ENCODE measurements at regions not wholly inside any gene's neighbourhood (a gene's known extent, or its start where the extent isn't known, plus 50 kb on each side); places are given as distances from the start of the nearest gene placed in this dataset.

DNA sequence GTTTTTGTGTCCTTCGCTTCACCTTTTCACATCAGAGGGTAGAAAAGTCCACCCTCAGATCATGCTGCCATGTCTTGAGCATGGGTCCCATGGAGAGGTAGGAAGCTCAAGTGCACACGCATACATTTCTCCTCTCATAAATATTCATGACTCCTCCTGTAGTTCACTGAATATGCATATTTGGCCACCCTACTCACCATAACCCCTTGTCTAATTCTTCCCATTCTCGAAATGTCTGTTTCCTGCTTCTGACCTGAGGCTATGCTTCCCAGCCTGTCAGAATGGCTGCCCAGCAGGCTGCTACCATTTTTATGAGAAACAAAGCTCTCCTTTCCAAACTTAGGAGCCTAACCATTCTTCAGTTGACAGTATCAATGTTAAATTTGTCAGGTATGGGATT, 86.5 kb downstream of the ADRA2C start:
- no peak for DNase-seq

DNA sequence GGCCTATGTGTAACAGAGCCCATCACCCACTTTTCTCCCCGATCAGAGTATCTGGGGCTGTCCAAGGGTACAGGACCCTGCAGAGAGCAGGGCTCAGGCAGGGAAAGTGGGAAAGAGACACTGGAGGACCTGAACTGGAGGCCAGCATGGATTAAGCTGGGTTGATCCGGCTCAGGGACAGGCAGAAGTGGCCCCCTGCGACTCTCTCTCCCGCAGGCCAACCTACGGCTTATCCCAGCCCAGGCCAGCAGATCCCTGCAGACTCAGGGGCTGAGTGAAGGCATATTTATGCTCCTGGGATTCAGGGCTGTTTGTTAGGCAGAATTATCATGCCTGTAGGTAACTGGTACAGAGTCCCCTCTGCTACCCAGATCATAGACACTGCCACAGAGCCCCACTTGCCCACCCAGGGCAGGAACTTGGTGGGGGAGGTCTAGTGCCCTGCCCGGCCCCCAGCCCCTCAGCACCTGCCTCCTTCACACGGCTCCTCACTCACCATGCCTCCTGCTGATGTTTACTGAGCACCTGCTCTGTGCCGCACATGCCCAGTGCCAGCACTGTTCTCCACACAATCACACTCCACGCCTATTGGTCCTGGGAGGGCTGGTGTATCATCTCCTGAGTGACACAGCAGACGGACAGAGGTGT, 87.3 kb downstream of the ADRA2C start:
- DNase-seq: no peak

DNA sequence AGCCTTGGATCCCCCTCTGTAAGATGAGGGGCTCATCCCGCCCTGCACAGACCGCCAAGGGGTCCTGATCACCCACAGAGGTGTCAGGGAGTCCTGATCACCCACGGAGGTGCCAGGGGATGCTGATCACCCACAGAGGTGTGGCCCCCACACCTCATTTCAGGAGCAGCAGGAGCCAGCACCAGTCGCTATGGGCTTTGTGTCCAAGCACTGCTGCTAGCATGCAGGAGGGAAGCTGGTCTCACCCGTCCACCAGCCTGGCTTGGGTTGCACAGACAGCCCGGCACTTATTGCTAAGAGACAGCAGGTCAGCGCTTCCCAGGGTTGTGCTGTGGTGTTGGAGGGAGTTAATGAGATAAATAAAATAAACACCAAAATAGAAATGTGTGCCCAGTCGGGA, 88.5 kb downstream of the ADRA2C start:
- no peak for DNase-seq

DNA sequence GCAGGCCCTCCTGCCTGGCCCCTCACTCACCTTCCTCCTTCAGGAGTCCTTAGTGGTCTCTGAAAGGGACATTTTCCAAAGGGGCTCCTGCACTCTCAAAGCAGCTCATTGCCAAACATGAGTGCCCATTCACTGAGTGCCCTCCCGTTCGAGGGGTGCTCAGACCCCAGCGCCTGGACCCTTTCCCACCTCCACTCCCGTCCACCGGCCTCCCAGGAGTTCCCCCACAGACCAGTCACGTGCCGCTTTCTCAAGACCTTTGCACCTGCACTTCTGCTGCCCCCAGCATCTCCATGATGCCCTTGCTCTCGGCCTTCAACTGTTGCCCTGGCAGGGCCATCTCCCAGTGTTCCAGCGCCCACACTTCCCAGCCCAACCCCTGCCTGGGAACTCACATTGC, 89.5 kb downstream of the ADRA2C start:
- DNase-seq: no peak

DNA sequence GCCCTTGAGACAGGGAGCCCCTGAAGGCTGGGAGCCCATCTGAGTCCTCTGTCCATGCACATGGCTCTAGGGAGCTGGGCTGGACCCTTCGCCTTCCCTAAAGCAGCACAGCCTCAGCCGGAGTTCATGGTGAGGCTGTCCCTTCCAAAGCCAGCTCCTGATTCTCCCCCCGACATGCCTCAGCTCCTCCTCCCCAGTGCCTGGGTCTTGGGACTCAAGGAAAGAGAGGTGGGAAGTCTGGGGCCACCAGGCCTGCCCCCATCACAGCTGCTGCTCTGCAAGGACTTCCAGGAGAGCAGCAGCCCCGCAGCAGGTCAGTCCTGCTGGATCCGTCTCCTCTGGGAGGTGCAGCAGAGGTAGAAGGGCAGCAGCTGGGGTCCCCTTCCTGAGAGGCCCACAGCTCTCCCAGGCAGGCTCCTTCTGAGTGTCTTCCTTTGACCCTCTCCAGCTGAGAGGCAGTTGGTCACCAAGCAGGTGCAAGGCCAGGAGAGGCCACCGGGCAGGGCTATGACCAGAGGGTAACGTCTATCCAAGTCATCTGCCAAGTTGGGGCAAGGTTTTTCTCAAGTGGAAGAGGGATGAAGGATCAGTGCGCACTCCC, 90.5 kb downstream of the ADRA2C start:
- DNase-seq: no peak

DNA sequence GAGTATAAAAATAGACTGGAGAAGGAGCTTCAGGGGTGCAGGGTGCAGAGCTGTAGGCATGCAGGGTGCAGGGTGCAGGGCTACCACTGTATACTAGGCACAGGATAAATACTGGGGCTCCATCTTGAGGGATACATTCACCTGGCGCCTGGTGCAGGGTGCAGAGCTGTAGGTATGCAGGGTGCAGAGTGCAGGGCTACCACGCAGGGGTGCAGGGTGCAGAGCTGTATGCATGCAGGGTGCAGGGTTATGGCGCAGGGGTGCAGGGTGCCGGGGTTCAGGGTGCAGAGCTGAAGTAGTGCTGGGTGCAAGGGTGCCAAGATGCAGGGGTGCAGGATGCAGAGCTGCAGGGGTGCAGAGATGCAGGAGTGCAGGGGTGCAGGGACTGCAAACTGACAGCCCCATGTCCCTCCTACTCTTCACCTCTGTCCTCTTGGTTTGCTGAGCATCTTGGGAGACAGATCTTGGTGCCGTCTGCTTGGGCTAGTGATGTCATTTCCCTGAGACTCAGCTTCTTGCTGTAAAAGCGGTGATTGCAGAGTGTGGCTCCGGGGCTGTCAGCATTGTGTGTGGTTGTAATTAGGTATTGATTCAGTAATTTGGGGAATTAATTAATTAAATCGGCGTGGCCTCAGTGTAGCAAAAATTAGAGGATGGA, 91.2 kb downstream of the ADRA2C start:
- DNase-seq: no peak

DNA sequence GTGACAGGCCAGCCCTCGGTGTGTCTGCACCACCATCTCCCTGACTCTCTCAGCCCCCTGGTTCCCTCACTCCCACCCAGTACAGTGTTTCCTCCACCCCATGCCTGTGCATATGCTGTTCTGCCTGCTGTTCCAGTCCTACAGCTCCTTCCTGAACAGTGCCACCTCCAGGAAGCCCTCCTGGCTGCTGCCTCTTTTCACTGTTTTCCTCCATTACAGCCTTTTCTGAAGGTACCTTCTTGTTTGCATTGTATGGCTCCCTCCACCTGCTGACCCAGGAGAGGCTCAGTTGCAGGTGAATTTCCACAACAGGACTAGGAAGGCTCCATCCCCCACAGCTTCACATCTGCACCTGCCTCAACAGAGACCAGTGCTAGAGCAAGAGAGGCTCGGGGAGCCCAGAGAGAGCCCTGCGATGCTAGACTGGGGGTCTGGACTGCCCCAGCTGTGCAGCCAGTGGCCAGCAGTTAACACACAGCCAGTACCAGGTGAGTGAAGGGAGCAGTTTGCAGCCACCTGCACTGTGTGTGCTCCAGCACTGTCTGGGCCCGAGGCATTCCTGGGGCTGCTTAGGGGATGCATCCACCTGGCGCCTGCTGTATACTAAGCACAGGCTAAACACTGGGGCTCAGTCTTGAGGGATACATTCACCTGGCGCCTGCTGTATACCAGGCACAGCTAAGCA, 92.0 kb downstream of the ADRA2C start:
- no peak for DNase-seq

DNA sequence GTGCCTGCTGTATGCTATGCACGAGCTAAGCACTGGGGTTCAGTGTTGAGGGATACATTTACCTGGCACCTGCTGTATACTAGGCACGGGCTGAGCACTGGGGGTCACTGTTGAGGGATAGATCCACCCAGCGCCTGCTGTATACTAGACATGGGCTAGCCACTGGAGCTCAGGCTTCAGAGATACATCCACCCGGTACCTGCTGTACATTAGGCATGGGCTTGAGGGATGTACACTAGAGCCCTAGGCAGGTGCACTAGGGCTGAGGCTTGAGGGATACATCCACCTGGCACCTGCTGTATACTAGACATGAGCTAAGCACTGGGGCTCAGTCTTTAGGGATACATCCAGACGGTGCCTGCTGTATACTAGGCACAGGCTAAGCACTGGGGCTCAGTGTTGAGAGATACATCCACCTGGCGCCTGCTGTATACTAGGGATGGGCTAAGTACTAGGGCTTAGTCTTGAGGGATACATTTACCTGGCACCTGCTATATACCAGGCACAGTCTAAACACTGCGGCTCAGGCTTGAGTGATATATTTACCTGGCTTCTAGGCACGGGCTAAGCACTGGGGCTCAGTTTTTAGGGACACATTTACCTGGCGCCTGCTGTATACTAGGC, 92.7 kb downstream of the ADRA2C start:
- no peak for DNase-seq

DNA sequence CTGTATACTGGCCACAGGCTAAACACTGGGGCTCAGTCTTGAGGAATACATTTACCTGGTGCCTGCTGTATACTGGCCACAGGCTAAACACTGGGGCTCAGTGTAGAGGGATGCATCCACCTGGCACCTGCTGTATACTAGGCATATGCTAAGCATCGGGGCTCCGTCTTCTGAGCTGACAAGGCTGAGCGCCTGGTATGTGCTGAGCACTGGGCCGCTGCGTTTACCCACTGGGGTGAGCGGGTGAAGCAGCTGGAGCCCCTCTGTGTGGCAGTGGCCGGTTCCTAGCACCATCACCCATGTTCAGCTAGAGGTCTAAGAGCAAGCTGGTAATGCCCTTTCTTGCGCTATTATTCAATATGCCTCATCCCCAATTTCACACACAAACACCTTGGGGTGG, 93.4 kb downstream of the ADRA2C start:
- DNase-seq: no peak

DNA sequence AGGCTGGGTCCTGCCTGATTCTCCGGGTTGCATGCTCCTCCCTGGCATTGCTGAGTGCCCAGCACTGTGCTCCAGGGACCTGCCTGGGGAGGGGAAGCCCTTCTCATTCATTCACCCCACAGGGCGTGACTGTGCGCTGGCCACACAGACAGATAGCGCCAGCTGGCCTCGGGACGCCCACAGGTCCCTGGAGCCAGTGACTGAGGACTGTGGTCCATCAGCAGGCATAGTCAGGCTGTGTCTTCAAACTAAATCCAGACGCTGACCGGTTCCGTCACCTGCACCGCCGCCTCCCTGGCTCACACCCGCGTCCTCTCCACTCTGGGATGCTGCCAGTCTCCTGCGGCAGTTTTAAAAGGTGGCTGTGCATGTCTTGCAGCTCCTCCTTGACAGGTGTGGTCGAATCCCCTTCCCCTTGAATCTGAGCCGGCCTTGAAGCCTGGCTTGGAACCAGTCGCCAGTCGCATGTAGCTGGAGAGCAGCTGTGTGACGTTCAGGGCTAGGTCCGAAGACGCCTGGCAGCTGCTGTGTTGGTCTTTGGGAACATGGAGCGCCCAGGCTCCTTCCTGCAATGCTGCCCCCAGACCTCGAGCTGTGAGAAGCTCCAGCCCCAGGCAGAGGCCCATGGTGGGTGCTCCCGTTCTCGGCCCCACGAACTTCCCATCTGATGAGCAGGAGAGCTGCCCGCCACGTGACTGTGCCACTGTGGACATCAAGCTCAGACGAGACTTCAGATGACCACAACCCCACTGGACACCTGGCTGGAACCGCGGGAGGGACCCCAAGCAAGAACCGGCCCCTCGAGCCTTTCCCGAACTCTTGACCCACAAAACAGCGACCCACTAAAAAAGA, 94.1 kb downstream of the ADRA2C start:
- no peak for DNase-seq

DNA sequence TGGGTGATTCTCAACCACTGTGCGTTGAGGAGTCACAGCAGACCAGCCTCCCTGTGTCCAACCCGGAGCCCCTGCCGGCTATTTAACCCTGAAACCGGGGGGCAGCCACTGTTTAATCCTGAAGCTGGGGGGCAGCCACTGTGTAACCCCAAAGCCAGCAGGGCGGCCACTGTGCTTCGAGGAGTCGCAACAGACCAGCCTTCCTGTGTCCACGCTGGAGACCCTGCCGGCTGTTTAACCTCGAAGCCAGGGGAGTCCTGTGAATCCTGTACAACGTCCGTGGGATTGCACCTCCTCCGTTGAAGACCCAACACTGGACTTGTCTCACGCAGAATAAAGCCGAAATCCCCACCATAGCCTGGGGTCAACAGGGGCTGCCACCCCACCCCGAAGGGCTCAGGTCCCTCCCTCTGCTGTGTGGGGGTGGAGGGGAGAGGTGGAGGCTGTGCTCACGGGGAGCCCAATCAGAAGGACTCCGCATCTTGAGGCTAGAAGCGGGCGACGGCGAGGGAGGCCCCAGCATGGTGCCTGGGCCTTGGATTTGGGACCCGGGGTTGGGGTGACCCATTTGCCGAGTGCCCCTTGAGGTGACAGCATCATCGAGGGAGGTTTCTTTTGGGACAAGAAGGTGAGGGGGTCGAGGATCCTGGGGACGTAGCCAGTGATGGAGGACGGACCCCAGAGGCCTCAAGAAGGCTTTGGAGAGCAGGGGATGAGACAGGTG, 94.9 kb downstream of the ADRA2C start:
- no peak for DNase-seq

DNA sequence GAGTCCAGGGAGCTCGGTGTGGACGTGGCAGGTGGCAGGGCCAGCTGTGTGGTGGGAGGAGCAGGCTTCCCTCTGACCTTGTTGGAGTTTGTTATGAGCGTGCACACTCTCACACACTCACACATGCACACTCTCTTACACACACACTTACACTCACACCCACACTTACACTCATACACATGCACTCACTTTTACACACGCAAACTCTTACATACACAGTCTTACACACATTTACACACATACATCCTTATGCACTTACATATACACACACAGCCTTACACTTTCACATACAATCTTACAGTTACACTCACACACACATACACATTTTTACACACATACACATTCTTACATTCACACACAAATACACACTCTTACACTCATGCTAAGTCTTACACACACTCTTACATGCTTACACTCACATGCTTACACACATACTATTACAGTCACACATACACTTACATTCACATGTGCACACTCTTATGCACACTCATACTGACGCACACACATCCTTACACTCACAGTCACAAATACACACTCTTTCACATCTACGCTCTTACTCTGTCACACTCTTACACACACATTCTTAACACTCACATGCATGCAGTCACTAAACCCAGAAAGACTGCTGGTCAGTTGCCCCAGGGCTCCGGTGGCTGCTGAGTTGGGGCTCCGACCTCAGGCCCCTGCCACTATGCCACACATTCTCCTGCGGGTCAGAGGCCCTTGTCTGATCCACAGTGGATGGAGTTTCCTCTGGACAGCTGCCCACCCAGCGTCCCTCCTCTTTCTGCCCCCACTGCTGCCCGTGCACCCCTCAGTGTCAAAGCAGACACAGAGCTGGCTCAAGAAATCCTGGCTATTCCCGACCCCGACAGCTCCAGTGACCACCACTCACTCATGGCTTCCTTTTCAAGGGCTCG, 95.8 kb downstream of the ADRA2C start:
- no peak for DNase-seq

DNA sequence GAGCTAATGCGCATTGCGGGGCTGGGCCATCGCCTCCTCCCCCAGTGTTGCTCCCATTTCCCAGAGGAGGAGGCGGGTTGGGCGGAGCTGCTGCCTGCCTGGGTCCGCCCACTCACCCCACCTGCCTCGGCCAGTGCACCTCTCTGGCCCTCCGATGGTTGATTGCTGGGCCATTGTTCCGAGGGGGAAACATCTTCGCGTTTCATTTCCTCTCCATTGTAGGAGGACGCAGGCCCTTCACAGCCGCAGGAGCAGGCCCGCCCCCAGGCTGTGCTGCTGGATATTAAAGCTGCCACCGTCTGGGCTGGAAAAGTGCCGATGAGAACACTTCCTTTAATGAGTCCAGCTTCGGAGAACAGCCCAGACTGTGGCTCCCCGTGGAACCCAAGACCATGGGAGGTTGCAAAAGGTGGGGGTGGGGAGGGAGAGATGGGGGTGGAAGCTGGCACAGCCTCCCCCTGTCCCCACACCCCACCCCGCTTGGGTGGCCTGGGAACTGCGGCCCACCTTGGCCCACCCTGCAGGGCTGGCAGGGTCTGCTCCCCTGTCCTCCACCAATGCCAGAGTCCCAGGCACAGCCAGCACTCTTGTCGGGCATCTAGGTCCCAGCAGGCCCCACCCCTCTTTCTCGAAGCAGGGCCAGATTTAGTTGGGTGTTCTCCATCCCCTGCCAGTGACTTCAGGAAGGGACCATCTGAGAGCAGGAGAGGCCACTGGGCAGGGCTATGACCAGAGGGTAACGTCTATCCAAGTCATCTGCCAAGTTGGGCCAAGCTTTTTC, 96.6 kb downstream of the ADRA2C start:
- DNase-seq: no peak

DNA sequence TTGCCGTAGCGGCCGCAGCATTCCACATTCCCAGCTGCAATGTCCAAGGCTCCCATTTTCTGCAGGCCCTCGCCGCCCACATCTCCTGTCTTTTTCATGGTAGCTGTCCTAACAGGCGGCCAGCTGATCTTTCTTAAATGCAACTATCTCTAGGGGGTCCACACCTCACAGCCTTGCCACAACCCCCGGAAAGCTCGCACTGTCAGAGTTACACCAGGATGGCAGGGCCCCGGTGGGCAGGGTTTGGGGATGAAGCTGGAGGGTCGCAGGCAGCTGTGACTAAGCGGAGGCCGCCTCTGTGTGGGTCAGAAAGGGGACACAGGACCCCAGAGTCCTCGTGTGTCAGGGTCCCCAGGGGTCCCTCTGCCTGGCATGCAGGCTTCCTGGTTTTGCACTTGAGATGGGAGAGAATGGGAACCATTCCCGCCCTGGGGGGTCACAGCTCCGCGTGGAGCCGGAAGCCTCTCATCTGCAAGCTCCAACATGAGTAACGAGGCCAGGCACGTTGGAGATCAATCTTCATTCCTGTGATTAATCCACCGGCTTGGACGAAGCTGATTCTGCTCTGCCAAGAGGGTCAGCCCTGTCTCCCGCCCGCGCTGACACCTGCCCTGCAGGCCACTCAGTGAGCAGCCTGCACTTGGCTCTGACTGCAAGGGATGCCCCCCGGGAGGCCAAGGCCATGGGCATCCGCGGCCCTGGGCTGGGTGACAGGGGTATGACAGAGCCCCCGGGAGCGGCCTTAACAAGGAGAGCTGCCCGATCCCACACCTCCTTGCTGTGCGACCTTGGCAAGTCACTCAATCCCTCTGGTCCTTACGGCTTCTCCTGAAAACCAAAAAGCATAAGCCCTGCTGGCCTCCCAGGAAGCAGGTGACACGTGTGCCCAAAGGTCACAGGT, 97.9 kb downstream of the ADRA2C start:
- no peak for DNase-seq

DNA sequence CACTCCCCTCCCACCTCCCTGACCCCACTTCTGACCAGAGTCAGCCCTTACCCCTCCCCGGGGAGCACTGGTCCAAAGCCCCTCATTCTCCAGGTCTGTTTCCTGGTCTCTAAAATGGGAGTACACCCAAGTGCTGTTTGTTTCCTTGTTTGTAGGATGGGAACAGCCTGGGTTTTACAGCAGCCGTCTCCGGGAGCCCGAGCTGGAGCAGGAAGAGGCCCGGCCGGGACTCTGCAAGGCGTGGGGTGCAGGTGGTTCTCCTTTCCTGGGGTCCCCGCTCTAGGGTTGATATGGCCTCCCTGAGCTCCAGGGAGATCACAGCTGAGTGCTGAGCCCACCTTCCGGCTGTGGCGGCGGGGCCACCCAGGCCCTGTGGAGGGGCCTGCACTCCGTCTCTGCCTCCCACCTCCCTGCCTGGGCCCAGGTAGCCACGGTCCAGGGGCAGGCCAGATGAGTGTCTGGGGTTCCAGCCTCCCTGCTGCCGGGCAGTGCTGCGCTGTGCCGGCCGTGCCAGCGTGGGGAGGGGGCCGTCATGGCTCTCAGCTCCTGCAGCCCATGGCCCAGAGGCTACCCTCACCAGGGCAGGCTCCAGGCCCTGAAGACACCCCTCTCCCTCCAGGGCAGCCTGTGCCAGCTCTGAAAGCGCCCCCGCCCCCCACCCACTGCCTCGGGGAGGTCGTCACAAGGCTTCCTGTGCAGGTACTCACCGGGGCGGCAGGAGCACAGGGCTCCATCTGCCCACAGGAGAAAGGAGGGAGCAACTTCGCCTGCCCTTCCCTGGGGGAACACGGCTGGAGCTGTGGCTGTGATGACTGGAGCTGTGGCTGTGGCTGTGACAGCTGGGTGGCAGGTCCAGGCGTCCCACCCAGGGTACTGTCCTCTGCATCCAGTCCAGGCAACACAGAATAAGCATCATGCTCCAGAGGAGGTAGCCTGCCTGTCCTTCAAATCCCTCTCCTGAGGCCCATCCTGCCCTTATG, 98.8 kb downstream of the ADRA2C start:
- no peak for DNase-seq

DNA sequence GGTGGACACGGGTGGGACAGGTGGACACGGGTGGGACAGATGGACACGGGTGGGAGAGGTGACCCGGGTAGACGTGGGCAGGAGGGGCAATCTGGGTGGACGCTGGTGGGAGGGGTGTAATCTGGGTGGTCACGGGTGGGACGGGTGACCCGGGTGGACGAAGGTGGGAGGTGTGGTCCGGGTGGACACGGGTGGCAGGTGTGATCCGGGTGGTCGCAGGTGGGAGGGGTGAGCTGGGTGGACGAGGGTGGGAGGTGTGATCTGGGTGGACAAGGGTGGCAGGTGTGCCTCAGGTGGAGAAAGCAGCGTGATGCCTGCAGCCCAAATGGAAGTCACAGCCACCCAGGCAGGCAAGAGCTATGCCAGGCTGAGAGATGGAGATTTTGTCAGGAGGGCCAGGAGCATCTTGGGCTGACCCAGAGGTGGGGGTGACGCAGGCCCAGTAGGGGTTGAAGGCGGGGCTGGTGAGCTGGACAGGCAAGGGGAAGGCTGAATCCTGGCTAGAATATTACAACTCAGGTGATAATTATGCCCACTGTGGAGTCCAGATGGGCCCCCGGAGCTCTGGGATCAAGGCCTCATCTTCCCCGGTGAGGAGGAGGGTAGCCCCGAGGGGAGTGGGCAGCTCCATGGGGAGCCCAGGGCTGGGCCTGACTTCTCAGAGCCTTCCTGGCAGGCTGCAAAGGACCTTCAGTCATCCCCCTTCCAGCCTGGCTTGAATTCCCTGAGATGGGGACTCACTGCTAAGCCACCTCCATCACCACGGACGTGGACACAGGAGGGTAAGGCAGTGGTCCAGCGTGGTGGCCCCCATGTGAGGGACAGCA, 100.0 kb downstream of the ADRA2C start:
- DNase-seq: no peak
